Forelimb muscle (tissue), 1 donor: ENCODE measurements at regions not wholly inside any gene's neighbourhood (a gene's known extent, or its start where the extent isn't known, plus 50 kb on each side); places are given as distances from the start of the nearest gene placed in this dataset.
A peak's percentile ranks its signal among the peaks of the same experiment; 100 is the strongest.

Experiments
- DNase-seq: peaks from one replicate; pipeline ENCODE4 v3.0.0-alpha.2; 2013; ENCODE audit warnings: low read depth

- DNase-seq = no peak
These were observed 79.9 kb upstream of the ARHGAP28 start for GRCh38 chr18:6649421-6650126.

GRCh38 chr18:6650127-6650507 lies 79.4 kb upstream of the ARHGAP28 start:
- no peak for DNase-seq

GRCh38 chr18:6650747-6651146 lies 78.8 kb upstream of the ARHGAP28 start:
- DNase-seq = no peak

- no peak for DNase-seq
These were observed 77.4 kb upstream of the ARHGAP28 start for GRCh38 chr18:6652098-6652497.

- no peak for DNase-seq
These were observed 75.6 kb upstream of the ARHGAP28 start for GRCh38 chr18:6653880-6654279.

DNA sequence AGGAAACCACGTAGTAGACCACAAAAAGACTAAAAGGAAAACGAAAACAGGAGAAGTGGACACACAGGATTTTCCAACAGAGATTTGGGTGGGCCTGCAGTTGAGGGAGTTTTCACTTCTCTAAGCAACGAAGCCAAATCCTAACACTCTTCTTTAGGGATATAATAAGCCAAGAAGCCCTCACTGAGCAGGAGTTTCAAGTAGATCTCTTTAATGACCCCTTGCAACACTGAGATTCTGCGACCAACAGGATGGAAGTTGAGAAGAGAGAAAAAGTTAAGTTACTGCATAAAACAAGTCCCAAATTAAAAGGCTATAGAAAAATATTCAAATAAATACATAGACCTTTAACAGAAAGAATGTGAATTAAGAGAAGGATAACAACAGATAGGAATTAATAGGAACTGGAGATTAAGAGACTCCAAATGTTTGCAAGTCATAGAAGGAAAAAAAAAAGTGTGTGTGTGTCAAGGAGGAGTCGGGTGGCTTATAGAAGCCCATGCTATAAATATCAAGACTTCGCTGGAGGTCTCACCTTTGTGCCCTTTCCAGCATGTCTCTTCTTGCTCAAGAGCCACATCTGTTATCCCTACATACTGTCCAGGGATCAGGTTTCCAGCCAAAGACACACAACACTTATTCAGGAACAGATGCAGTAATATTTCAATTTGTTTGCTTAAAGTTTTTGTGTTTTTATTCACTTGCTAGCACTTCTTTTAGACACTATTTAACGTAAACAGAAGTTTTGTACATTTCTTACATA lies 69.4 kb upstream of the ARHGAP28 start:
- DNase-seq = peak; percentile 65

DNA sequence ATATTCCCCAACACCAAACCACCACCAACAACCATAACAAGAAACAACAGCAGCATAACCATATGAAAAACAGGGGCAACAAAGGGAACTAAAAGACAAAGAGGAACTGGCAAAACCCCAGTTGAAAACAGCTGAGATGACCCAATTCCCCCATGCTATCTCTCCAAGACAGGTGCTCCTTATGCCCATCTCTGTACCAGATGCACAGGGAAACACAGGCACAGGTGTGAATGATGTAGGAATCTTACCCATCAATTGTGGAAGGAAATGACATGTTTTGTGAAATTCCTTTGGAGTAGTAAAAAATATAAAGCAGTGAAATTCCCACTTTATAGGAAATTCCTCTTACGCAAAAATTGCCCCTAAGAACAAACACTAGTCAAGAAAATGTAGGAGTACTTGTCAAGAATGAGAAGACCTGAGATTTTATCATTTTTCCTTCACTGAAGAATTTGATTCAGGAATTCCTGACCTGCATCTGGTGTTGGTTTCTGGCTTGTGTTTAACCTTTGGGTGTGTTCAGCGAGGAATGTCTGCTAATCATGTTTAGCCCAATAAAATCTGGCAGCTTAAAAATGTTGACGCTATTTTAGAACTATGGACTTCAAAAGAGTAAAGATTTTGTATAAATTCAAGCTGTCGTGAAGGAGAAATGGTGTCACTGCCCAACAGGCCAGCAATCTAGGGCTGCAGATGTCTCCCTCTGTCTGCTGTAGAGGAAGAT lies 67.7 kb upstream of the ARHGAP28 start:
- DNase-seq = no peak

DNA sequence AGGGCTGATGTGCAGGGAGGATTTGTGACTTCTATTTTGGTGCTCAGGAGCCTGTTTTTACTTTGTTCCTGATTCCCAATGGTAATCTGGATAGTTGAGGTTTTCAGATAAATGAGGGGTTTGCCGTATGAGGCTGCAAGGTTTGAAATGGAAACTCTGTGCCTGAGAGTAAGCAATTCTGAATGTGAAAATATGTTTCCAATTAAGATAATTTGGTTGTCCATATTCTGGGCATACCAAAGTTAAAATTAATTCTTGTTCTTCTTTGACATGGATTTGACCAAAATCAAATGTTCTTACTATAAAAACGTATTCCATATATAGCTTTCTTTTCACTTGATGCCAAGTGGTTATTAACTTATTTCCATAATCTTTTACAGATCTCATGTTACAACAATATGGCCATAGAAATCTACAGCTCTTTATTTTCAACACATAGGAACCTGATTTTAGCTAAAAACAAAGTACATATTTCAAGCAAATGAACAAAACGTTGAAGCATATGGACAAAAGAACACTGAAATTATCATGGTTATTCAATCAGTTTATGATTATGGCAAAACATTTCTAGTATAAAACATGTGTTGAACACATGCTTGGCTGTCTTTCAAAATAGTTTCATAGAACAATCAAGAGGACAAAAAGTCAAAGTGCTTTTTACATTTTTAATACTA lies 63.4 kb upstream of the ARHGAP28 start:
- peak; percentile 66 for DNase-seq

GRCh38 chr18:6668836-6669235 lies 60.7 kb upstream of the ARHGAP28 start:
- DNase-seq = no peak

- no peak for DNase-seq
These were observed 56.7 kb upstream of the ARHGAP28 start for GRCh38 chr18:6672821-6673308.

DNA sequence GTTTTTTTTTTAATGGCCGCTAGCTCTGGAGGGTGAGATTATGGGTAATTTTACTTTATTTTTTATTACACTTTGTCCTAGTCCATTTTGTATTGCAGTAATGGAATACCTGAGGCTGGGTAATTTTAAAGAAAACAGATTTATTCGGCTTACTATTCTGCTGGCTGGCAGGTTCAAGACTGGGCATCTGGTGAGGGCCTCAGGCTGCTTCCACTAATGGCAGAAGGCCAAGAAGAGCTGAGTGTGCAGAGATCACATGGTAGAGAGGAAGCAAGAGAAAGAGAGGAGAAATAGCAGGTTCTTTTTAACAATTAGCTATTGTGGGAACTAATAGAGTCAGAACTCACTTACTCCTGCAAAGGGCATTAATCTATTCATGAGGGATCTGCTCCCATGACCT lies 52.4 kb upstream of the ARHGAP28 start:
- DNase-seq = no peak

DNA sequence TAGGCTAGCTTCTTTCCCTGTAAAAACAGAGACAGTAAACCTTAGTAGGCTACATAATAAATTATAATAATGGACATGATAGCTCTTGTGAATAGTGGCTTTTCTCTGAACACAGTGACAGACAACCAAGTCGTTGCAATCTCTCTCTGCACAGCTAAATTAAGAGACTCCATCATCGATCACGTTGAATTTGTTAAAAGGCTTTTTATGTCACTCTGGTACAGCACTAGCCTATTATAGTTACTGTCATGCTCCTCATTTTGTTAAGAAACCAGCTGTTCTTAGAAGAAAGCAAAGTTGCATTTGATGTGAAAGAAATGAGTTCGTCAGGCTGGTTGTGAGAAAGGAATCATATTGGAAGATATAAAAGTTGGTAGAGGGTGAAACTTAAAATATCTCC lies 50.3 kb upstream of the ARHGAP28 start:
- no peak for DNase-seq
